ENCODE measurements at regions not wholly inside any gene's neighbourhood (a gene's known extent, or its start where the extent isn't known, plus 50 kb on each side); places are given as distances from the start of the nearest gene placed in this dataset.

GRCh38 chr1:235045921-235046601 is 82.6 kb downstream of the TOMM20 start:
- TF ChIP-seq CTCF (conservative IDR thresholded peaks at IDR 0.05; ENCODE audit: control insufficient read depth, insufficient read depth, low read depth, low read length), result no peak
- no peak overlapping the region for H3K4me3 ChIP-seq (ENCODE audit: control insufficient read depth, low read depth, low read length)
- no peak for DNase-seq (ENCODE audit: low read depth)

GRCh38 chr1:235045034-235045690 is 83.5 kb downstream of the TOMM20 start:
- DNase-seq (ENCODE audit: low read depth), result no peak
- TF ChIP-seq CTCF (conservative IDR thresholded peaks at IDR 0.05; ENCODE audit: control insufficient read depth, insufficient read depth, low read depth, low read length), result no peak
- no peak overlapping the region for H3K4me3 ChIP-seq (ENCODE audit: control insufficient read depth, low read depth, low read length)

- no peak for DNase-seq (ENCODE audit: low read depth)
- no peak for TF ChIP-seq CTCF (conservative IDR thresholded peaks at IDR 0.05; ENCODE audit: control insufficient read depth, insufficient read depth, low read depth, low read length)
- no peak overlapping the region for H3K4me3 ChIP-seq (ENCODE audit: control insufficient read depth, low read depth, low read length)
These were observed 85.4 kb downstream of the TOMM20 start for GRCh38 chr1:235043234-235043633.

GRCh38 chr1:235038701-235039100 is 89.9 kb downstream of the TOMM20 start:
- no peak for TF ChIP-seq CTCF (conservative IDR thresholded peaks at IDR 0.05; ENCODE audit: control insufficient read depth, insufficient read depth, low read depth, low read length)
- no peak overlapping the region for H3K4me3 ChIP-seq (ENCODE audit: control insufficient read depth, low read depth, low read length)
- DNase-seq (ENCODE audit: low read depth), result no peak

GRCh38 chr1:235035928-235036327 is 92.7 kb downstream of the TOMM20 start:
- TF ChIP-seq CTCF (conservative IDR thresholded peaks at IDR 0.05; ENCODE audit: control insufficient read depth, insufficient read depth, low read depth, low read length), result no peak
- no peak for DNase-seq (ENCODE audit: low read depth)
- H3K4me3 ChIP-seq (ENCODE audit: control insufficient read depth, low read depth, low read length), result no peak overlapping the region

- DNase-seq (ENCODE audit: low read depth), result no peak
- TF ChIP-seq CTCF (conservative IDR thresholded peaks at IDR 0.05; ENCODE audit: control insufficient read depth, insufficient read depth, low read depth, low read length), result no peak
- H3K4me3 ChIP-seq (ENCODE audit: control insufficient read depth, low read depth, low read length), result no peak overlapping the region
These were observed 97.6 kb downstream of the TOMM20 start for GRCh38 chr1:235030919-235031596.

Data from fibroblast of mammary gland (primary cell).